LHCN-M2 (cell line): ENCODE measurements at regions not wholly inside any gene's neighbourhood (a gene's known extent, or its start where the extent isn't known, plus 50 kb on each side); places are given as distances from the start of the nearest gene placed in this dataset.
A peak's percentile ranks its signal among the peaks of the same experiment; 100 is the strongest.
"Not testable (repeated sequence)": the region's sequence is repeated elsewhere in the genome, so short reads cannot be mapped to it uniquely, and the experiment has no call there.

Experiments used
- DNase-seq: peaks from one replicate; pipeline ENCODE4 v3.0.0-alpha.2; 2012; ENCODE audit warnings: low read depth

DNA sequence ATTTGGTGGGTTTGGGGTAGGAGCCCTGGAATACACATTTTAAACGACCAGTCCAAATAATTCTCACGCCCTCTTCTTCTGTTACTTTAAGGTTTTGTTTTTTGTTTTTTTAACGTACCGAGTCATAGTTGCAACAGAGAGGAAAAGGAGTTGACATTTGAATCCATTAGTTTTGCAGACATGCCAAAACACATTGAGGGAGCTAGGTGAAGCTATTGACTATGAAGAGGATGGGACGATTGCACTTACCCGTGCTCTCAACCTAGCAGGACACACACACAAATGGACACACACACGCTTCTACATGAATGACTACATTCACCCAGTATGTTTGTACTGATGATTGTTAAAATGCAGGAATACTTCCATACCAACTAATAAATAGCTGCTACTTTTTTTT, 54.3 kb upstream of the CIT start:
- DNase-seq, result no peak

DNA sequence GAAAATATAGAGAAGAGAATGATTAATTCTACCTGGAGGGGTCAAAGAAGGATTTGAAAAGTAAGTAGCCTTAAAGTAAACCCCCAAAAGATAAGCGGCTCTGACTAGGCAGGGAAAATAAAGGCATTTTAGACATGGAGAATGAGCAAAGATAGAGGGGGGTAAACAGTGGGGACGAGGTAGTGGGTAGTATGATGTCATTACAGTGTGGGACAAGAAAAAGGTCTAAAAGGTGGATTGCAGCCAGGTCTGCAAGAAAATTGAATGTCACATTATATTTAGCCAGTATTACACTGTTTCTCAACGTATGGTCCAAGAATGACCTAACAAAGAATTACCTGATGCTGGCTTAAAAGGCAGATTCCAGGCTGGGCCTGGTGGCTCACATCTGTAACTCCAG, 55.8 kb upstream of the CIT start:
- no peak for DNase-seq

DNA sequence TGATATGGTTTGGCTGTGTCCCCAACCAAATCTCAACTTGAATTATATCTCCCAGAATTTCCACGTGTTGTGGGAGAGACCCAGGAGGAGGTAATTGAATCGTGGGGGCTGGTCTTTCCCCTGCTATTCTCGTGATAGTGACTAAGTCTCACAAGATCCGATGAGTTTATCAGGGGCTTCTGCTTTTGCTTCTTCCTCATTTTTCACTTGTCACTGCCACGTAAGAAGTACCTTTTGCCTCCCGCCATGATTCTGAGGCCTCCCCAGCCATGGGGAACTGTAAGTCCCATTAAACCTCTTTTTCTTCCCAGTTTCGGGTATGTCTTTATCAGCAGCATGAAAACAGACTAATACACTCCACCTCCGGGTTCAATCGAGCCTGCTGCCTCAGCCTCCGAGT, 54.3 kb upstream of the BICDL1 start:
- DNase-seq, result not testable (repeated sequence)

DNA sequence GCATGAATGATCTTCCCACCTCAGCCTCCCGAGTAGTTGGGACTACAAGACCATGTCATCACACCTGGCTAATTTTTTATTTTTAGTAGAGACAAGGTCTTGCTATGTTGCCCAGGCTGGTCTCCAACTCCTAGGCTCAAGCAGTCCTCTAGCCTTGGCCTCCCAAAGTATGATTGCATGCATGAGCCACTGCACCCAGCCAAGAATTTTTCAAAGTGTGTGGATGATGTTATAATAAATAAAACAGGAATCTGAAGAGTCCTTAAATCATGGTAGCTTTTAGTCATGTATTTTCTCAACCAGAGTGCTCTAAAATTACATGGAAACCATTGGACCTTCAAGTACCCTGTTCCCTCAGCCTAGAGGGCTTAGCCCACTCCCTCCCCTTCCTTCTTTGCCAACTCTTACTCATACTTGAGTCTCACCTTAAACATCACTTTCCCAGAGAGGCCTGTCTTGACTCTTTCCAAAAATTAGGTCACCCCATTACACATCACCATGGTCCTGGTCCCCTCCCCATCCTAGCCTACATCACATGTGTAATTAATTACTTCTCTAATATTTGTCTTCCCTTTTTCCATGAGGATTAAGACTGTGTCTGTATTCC, 52.2 kb upstream of the BICDL1 start:
- no peak for DNase-seq

DNA sequence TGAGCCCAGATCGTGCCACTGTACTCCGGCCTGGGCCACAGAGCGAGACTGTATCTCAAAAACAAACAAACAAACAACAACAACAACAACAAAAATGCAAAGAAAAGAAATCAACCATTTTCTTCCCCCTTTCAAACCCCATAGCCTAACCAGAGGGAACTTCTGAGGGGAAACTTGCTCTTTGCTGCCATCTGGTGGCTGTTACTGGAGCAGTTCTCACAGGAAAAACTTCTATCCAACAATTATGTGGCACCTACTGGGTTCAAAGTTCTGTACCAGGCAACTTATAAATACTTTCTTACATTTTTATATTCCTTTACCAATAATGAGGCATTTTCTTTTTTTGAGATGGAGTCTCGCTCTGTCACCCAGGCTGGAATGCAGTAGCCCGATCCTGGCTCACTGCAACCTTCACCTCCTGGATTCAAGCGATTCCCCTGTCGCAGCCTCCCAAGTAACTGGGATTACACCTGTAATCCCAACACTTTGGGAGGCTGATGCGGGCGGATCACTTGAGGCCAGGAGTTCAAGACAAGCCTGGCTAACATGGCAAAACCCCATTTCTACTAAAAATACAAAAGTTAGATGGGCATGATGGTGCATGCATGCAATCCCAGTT, 50.9 kb upstream of the BICDL1 start:
- peak; percentile 46 for DNase-seq
